NCI-H82 (cell line): ENCODE measurements at regions not wholly inside any gene's neighbourhood (a gene's known extent, or its start where the extent isn't known, plus 50 kb on each side); places are given as distances from the start of the nearest gene placed in this dataset.
"Not testable (repeated sequence)": the region's sequence is repeated elsewhere in the genome, so short reads cannot be mapped to it uniquely, and the experiment has no call there.

Source experiments
- DNase-seq: peaks from one replicate; lab custom pipeline; 2025; lab: John Stamatoyannopoulos, UW

DNA sequence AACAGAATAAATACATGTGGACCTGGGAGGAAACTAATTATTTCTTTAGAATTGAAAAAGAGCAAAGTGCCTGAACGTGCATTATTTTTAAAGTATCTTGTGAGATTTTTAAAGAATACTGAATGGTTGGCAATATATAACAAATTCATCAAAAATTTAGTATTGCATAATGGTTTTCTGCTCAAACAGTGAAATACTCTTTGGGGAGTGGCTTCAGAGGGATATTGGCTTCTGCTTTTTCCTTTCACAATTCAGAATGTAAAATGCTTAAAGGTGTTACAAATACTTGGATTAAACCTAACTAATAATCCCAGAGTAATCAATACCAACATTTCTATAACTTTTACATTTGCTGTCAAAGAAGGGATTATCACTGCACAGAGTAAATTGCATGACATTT lies 379.3 kb upstream of the CHD1 start:
- no peak for DNase-seq

DNA sequence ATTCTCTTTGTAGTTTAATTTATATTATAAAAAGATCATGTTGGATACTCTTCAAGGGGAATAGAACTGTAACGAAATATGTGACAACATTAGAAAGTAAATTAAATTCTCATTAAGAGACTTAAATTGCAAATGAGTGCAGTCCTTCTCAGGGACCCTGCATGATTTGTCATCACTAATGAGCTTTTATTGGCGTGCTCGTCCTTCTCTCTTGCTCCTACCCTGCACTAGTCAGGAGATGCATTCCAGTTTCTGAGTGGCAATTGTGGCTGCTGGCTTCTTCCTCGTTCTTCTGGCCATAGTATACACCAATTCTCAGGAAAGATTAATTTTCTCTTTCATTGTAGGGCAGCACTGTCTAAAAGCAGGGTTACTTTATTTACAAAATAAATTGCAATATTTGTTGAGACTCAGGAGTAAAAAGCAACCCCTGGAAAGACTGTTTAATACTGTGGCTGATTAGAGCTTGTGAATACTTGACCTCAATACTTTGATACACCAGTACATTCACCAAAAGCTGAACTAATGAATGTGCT lies 376.3 kb upstream of the CHD1 start:
- peak; percentile 22 for DNase-seq

DNA sequence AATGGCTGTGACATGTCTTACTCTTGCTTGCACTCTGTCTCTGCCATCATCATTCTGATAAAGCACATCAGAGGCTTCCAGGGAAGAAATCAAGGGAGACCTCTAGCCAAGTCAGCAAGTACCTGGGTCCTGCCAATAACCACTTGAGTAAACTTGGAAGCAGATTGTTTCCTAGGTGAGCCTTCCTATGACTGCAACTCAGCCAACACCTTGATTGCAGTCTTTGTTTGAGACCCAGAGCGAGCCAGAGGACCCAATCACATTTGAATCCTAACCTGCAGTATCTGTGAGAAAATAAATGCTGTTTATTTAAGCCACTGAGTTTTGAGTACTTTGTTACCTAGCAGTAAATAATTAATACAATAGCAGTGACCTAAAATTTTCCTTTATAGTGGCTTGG lies 356.8 kb upstream of the CHD1 start:
- no peak for DNase-seq

- no peak for DNase-seq
Observed at GRCh38 chr5:99275128-99275527, 346.3 kb upstream of the CHD1 start.

- peak; percentile 69 for DNase-seq
Observed at GRCh38 chr5:99272576-99272975, 343.8 kb upstream of the CHD1 start.

DNA sequence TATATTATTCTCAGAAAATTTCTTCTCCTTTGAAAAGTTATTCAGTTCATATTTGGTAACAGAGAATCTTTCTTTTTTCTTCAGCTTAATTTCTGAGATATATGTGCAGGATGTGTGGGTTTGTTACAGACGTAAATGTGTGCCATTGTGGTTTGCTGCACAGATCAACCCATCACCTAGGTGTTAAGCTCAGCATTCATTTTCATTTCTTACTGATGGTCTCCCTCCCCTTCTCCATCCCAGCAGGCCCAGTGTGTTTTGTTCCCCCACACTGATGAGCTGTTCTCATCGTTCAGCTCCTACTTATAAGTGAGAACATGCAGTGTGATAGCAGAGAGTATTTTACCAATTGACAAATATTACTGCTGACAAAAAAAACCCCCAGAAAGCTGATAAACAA lies 330.0 kb upstream of the CHD1 start:
- DNase-seq, result no peak

DNA sequence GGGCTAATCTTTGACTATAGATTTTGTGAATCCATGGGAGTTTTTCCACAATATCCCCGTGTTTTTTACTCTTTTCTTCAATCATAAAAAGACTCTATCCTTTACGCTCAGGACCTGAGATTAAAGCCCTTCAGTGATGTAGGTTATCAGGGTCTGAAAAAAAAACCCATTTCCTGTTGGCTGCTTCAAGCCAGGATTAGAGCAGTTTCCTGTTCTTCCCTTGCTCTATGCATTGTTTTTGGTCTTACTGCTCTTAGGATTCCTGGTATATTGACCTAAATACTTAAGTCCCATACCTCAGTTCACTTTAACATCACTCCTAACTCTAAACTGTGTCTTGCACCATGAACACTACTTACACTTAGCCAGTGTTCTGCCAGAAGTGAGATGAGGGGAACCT lies 319.3 kb upstream of the CHD1 start:
- no peak for DNase-seq

GRCh38 chr5:99247346-99247745 lies 318.5 kb upstream of the CHD1 start:
- DNase-seq, result peak; percentile 33

- DNase-seq, result no peak
Observed at GRCh38 chr5:99243111-99243510, 314.3 kb upstream of the CHD1 start.

- DNase-seq, result no peak
Observed at GRCh38 chr5:99239826-99240360, 311.1 kb upstream of the CHD1 start.

DNA sequence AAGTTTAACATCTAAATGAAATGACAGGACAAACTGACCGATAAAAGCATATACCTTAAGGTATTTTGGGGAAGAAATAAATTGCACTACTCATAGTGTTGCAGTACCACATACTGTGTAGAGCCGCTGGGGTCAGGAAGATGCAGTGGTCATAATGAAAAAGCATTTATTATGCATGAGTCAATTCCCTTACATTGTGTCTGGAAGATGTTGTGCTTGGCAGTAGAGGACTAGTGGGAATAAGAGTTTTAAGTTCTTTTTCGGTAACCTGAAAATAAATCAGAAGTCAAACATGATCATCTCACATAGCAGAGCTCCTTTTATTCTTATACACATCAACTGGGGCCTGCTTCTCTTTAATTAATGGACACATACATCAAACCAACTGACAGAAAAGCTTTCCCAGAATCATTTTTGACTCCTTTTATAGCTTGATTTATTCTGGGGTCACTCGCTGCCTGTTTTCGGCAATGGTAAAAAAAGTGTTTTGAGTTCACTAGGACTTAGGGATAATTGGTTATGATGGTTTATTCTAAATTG lies 262.5 kb upstream of the CHD1 start:
- DNase-seq, result no peak

- no peak for DNase-seq
Observed at GRCh38 chr5:99187611-99188010, 258.8 kb upstream of the CHD1 start.

- no peak for DNase-seq
Observed at GRCh38 chr5:99179206-99179605, 250.4 kb upstream of the CHD1 start.

- no peak for DNase-seq
Observed at GRCh38 chr5:99177796-99178195, 249.0 kb upstream of the CHD1 start.

- DNase-seq, result no peak
Observed at GRCh38 chr5:99176186-99176585, 247.4 kb upstream of the CHD1 start.

DNA sequence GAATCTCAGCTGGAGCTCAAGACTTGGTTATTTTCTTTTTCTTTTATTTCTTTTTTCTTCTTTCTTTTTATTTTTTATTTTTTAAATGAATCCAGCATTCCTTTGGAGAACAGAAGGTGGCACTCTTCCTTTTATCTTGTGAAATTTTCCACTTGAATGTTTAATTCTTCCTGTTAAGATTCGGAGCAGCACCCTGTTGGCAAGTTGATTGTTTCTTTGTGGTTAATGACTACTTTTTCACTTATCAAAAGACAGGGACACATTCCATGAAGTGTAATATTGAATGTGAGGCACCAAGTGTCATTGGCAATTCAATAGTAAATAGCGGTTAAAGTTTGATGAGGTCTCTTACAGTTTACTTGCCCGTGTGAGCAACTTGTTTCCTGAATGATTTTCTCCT lies 240.5 kb upstream of the CHD1 start:
- DNase-seq, result peak; percentile 15

DNA sequence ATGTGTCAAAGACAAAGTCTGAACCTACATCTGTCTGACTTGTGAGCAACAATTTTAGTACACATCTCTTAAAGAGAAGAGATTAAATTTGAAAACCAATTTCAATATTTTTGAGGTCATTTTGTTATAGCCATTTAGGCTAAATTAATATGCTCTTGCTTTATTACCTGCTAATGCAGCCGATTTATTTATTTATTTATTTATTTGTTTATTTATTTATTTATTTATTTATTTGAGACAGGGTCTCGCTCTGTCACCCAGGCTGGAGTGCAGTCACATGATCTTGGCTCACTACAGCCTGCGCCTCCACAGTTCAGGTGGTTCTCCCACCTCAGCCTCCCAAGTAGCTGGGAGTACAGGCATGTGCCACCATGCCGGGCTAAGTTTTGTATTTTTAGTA lies 232.7 kb upstream of the CHD1 start:
- DNase-seq, result not testable (repeated sequence)

- DNase-seq, result no peak
Observed at GRCh38 chr5:99156688-99157087, 227.9 kb upstream of the CHD1 start.

GRCh38 chr5:99143283-99143795 lies 214.5 kb upstream of the CHD1 start:
- DNase-seq, result not testable (repeated sequence)

GRCh38 chr5:99141534-99142128 lies 212.8 kb upstream of the CHD1 start:
- no peak for DNase-seq

- no peak for DNase-seq
Observed at GRCh38 chr5:99138911-99139310, 210.1 kb upstream of the CHD1 start.

GRCh38 chr5:99133921-99134320 lies 205.1 kb upstream of the CHD1 start:
- DNase-seq, result no peak

DNA sequence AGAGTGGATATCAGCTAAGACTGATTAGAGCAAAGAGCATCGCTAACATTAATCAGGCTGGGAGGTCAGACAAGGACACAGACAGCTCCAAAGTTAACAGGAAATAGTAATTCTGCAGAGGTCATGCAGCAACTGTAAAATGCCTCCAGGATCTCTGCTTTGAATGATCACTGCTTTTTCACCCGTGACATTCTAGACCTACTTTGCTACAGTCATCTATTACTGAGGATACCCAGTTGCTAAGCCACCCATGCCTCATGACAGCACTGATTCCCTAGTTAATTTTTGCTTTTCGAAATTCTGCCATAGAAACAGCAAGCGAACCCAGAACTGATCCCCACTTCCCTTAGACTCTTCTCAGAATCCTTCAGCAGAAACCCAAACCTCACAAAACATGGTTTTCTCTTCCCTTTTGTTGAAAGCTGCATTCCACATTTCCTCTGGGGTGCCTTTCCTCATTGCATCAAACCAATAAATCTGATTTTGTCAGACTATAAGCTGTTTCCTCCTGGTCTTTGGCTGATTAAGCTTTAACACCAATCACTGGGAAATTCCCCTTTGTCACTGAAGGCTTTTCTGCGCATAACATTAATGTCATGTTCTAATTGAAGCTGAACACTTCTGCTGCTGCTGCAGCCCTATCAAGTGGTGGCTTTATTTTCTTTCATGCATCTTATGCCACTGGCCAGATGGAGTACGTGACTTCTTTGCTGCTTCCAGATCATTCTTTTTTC lies 201.1 kb upstream of the CHD1 start:
- peak; percentile 50 for DNase-seq
